GM12878 (cell line): ENCODE measurements at regions not wholly inside any gene's neighbourhood (a gene's known extent, or its start where the extent isn't known, plus 50 kb on each side); places are given as distances from the start of the nearest gene placed in this dataset.

Experiments
- ATAC-seq: fragments of 200-7000 bp; cut with Tn5 transposase; 3 replicates; pipeline ENCODE4 v1.9.1; 2020; ENCODE audit warnings: mild to moderate bottlenecking, moderate library complexity
- BruUV-seq: library from RNA; stranded (reverse); fragments of 400-500 nt; replicated peaks from 2 replicates; lab custom pipeline; 2021; lab: Mats Ljungman, UMichigan
- CTCF ChIA-PET: fragments of 300-600 bp; sonication (Branson Sonifier 250); formaldehyde crosslinking; extraction: SDS; loops from one replicate; lab custom pipeline; 2021; ENCODE audit warnings: inconsistent platforms; lab: Yijun Ruan, JAX
- POLR2A ChIA-PET: fragments of 350-600 bp; formaldehyde crosslinking; extraction: SDS; loops from one replicate; lab custom pipeline; 2021; ENCODE audit warnings: inconsistent platforms; lab: Charles Lee
- RAD21 ChIA-PET: fragments of 300-600 bp; sonication (Branson Sonifier 250); formaldehyde crosslinking; loops from one replicate; lab custom pipeline; 2023; ENCODE audit warnings: antibody characterized with exemption; ENCODE audit not compliant: unreplicated experiment; lab: Charles Lee
- SMC1A ChIA-PET: fragments of 300-600 bp; sonication (Branson Sonifier 250); formaldehyde crosslinking; loops from one replicate; lab custom pipeline; 2023; ENCODE audit not compliant: unreplicated experiment, uncharacterized antibody; lab: Charles Lee
- DNase-seq: peaks from one replicate; pipeline ENCODE4 v3.0.0-alpha.2; 2011; ENCODE audit warnings: low read depth, low spot score
- FAIRE-seq: peaks from 3 replicates; lab custom pipeline; 2011; peaks lifted over from hg19 to GRCh38; lab: Jason Lieb, UNC
- H2AFZ ChIP-seq: 2 replicates; pipeline ENCODE4 v1.6.0; 2011; ENCODE audit warnings: low read depth, low read length, control low read depth; ENCODE audit not compliant: control insufficient read depth
- H3K27ac ChIP-seq: 2 replicates; pipeline ENCODE4 v1.5.1; 2011; ENCODE audit warnings: control low read depth; ENCODE audit not compliant: control insufficient read depth, insufficient read depth
- H3K27me3 ChIP-seq, 2 experiments: replicated peaks in 1 of 2; 2 replicates each; pipeline versions ENCODE4 v1.6.0 to v1.6.1; 2011; ENCODE audit warnings: low read length in 1 of 2; ENCODE audit not compliant: control insufficient read depth in 2 of 2, insufficient read depth in 2 of 2
- H3K36me3 ChIP-seq, 2 experiments: 2 replicates each; pipeline ENCODE4 v1.5.1; 2011; ENCODE audit warnings: low read length in 1 of 2; ENCODE audit not compliant: control insufficient read depth in 2 of 2, insufficient read depth in 2 of 2
- H3K4me1 ChIP-seq: 2 replicates; pipeline ENCODE4 v1.6.1; 2011; ENCODE audit warnings: mild to moderate bottlenecking, low read length, moderate library complexity, mixed read lengths; ENCODE audit not compliant: control insufficient read depth, insufficient read depth
- H3K4me2 ChIP-seq: 2 replicates; pipeline ENCODE4 v1.6.0; 2011; ENCODE audit warnings: control low read depth; ENCODE audit not compliant: control insufficient read depth, insufficient read depth
- H3K4me3 ChIP-seq: fragments of 200-600 bp; sonication (generic); 2 replicates; pipeline ENCODE4 v1.5.1; 2016
- H3K79me2 ChIP-seq: 2 replicates; pipeline ENCODE4 v1.6.0; 2011; ENCODE audit warnings: low read length; ENCODE audit not compliant: control insufficient read depth, insufficient read depth
- H3K9ac ChIP-seq: 2 replicates; pipeline ENCODE4 v1.8.0; 2011; ENCODE audit warnings: low read length, control low read depth, mixed read lengths; ENCODE audit not compliant: control insufficient read depth, insufficient read depth
- H3K9me3 ChIP-seq: replicated peaks from 3 replicates; pipeline ENCODE4 v1.5.1; 2011; ENCODE audit warnings: mild to moderate bottlenecking, low read length; ENCODE audit not compliant: control insufficient read depth, insufficient read depth
- H4K20me1 ChIP-seq: 2 replicates; pipeline ENCODE4 v1.6.0; 2011; ENCODE audit not compliant: control insufficient read depth, insufficient read depth
- CBFB ChIP-seq: IDR thresholded peaks from 2 replicates; pipeline ENCODE4 v1.6.1; 2016; ENCODE audit warnings: antibody characterized with exemption, low read depth
- ESRRA ChIP-seq: IDR thresholded peaks from 2 replicates; pipeline ENCODE4 v1.6.1; 2012; ENCODE audit warnings: mild to moderate bottlenecking, low read length, improper control_type of control experiment
- ETV6 ChIP-seq, 2 experiments: fragments of 450-650 bp in 1 of 2; IDR thresholded peaks in 1 of 2; conservative IDR thresholded peaks in 1 of 2; 2 replicates each; pipeline ENCODE4 v1.6.1; 2014; ENCODE audit warnings: antibody characterized with exemption in 1 of 2, borderline replicate concordance in 1 of 2, low read depth in 1 of 2, mild to moderate bottlenecking in 1 of 2, moderate library complexity in 1 of 2
- KDM1A ChIP-seq: fragments of 200-600 bp; sonication (generic); IDR thresholded peaks from 2 replicates; pipeline ENCODE4 v1.6.1; 2016; ENCODE audit warnings: borderline replicate concordance
- RBBP5 ChIP-seq: fragments of 200-600 bp; sonication (generic); conservative IDR thresholded peaks from 2 replicates; pipeline ENCODE4 v1.6.1; 2016
- WGBS: methylation state at CpG from one replicate; pipeline ENCODE4 v1.1.6; 2016; ENCODE audit warnings: low lambda C conversion rate; ENCODE audit not compliant: insufficient replicate concordance, insufficient coverage; ENCODE audit errors: missing lambda C conversion rate; 5-methylcytosine and 5-hydroxymethylcytosine counted together
- in situ Hi-C: fragments of 300-500 bp; cut with MboI; formaldehyde crosslinking; loops from 9 replicates; pipeline ENCODE4 v1.14.3; 2018; ENCODE audit warnings: mixed read lengths
- intact Hi-C: fragments of 100-400 bp; cut with micrococcal nuclease; formaldehyde crosslinking; loops from one replicate; pipeline ENCODE4 v1.14.2; 2022; ENCODE audit not compliant: unreplicated experiment
- TF ChIP-seq, protein P1 (sequence below): fragments of 450-650 bp; IDR thresholded peaks from 2 replicates; pipeline ENCODE4 v1.6.1; 2017; ENCODE audit warnings: mild to moderate bottlenecking, moderate library complexity
- TF ChIP-seq, protein P2 (sequence below): IDR thresholded peaks from 2 replicates; pipeline ENCODE4 v1.6.1; 2012; ENCODE audit warnings: low read depth, low read length, improper control_type of control experiment

DNA sequence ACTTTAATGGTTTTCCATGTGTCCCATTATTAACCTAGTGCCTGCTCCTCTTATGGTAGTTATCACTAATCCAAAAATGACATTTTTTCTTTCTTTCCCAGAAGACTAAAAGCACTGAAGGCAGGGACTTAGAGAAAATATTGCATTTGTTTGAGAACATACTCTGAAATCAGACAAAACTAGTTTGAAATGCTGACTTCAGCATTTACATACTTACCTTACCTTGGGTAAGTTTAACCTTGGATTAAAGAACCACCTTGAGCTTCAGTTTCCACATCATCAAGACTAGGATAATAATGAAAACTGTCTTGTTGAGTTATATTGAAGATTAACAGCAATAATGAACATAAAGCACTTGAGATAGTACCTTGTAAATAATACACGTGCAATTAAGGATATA, 413.0 kb downstream of the SOX2 start:
- Histone ChIP-seq H2AFZ (no peak overlapping the region), H4K20me1 (no peaks in the 10 kb centered on the region; the same call in 1 of the 2 replicates), H3K36me3 (no peaks in the 10 kb centered on the region), H3K79me2 (no peaks in the 10 kb centered on the region), H3K9me3 (no peaks in the 10 kb centered on the region), H3K27me3 (no peaks in the 10 kb centered on the region; a peak in 1 of 4 replicates), H3K9ac (no peak overlapping the region), H3K27ac (no peak overlapping the region), H3K4me1 (no peaks in the 10 kb centered on the region), H3K4me3 (no peak overlapping the region)
- ChIA-PET SMC1A (interaction anchor here (1.0 kb wide), 1 partner anchor 19 kb away, joined by 3 read pairs; no protein-coding TSS in a partner anchor), POLR2A (no interaction called here), CTCF (no interaction called here)
- ATAC-seq, result no peak
- in situ Hi-C loops, result no loop called here
- BruUV-seq, result no TSS peak
- TF ChIP-seq RBBP5 (no peak), ESRRA (no peak), KDM1A (no peak), ETV6 (conservative IDR thresholded peaks at IDR 0.05 in 1 of 2, IDR thresholded peaks at IDR 0.05 in 1 of 2; ENCODE audit: borderline replicate concordance in 1 of 2, low read depth in 1 of 2) (no peak), CBFB (no peak)
- TF ChIP-seq, protein P1, sequence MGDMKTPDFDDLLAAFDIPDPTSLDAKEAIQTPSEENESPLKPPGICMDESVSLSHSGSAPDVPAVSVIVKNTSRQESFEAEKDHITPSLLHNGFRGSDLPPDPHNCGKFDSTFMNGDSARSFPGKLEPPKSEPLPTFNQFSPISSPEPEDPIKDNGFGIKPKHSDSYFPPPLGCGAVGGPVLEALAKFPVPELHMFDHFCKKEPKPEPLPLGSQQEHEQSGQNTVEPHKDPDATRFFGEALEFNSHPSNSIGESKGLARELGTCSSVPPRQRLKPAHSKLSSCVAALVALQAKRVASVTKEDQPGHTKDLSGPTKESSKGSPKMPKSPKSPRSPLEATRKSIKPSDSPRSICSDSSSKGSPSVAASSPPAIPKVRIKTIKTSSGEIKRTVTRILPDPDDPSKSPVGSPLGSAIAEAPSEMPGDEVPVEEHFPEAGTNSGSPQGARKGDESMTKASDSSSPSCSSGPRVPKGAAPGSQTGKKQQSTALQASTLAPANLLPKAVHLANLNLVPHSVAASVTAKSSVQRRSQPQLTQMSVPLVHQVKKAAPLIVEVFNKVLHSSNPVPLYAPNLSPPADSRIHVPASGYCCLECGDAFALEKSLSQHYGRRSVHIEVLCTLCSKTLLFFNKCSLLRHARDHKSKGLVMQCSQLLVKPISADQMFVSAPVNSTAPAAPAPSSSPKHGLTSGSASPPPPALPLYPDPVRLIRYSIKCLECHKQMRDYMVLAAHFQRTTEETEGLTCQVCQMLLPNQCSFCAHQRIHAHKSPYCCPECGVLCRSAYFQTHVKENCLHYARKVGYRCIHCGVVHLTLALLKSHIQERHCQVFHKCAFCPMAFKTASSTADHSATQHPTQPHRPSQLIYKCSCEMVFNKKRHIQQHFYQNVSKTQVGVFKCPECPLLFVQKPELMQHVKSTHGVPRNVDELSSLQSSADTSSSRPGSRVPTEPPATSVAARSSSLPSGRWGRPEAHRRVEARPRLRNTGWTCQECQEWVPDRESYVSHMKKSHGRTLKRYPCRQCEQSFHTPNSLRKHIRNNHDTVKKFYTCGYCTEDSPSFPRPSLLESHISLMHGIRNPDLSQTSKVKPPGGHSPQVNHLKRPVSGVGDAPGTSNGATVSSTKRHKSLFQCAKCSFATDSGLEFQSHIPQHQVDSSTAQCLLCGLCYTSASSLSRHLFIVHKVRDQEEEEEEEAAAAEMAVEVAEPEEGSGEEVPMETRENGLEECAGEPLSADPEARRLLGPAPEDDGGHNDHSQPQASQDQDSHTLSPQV, result no peak
- TF ChIP-seq, protein P2, sequence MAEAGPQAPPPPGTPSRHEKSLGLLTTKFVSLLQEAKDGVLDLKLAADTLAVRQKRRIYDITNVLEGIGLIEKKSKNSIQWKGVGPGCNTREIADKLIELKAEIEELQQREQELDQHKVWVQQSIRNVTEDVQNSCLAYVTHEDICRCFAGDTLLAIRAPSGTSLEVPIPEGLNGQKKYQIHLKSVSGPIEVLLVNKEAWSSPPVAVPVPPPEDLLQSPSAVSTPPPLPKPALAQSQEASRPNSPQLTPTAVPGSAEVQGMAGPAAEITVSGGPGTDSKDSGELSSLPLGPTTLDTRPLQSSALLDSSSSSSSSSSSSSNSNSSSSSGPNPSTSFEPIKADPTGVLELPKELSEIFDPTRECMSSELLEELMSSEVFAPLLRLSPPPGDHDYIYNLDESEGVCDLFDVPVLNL, result no peak
- TF ChIP-seq, all 136 proteins: peak for 0
- H3K4me2 ChIP-seq, result no peak overlapping the region
- DNase-seq, result no peak
- intact Hi-C loops, result no loop called here
- no peak for FAIRE-seq
- RAD21 ChIA-PET, result no interaction called here
- 89% methylated on average over 1 of the region's 1 CpG for WGBS
